ENCODE measurements at regions not wholly inside any gene's neighbourhood (a gene's known extent, or its start where the extent isn't known, plus 50 kb on each side); places are given as distances from the start of the nearest gene placed in this dataset.

- no peak for ATAC-seq
- BruUV-seq (replicated peaks), result no TSS peak
- 0 out of 4 replicates have a peak, but pooled peaks of 1 of the 2 experiments have one; percentile 43 for TF ChIP-seq ETV6 (IDR thresholded peaks at IDR 0.05; ENCODE audit: borderline replicate concordance in 1 of 2, low read depth in 2 of 2, low read length in 1 of 2)
- TF ChIP-seq ETV6 (CRISPR knock-in tag; IDR thresholded peaks at IDR 0.05; ENCODE audit: borderline replicate concordance), result no peak
- TF ChIP-seq SMC3 (conservative IDR thresholded peaks at IDR 0.05; ENCODE audit: insufficient read depth, low read depth, low read length), result no peak
- TF ChIP-seq KLF13 (tag; IDR thresholded peaks at IDR 0.05; ENCODE audit: borderline replicate concordance, low read depth), result no peak
- no peak for TF ChIP-seq TCF7L2 (IDR thresholded peaks at IDR 0.05; ENCODE audit: low read depth, low read length)
- TF ChIP-seq ZNF311 (CRISPR knock-in tag; IDR thresholded peaks at IDR 0.05), result no peak
- TF ChIP-seq SPI1 (IDR thresholded peaks at IDR 0.05; ENCODE audit: borderline replicate concordance, low read depth, low read length), result no peak
- no peak for TF ChIP-seq SMARCE1 (IDR thresholded peaks at IDR 0.05)
Measured at GRCh38 chr6:85285934-85286333, 163.9 kb upstream of the NT5E start.

More at GRCh38 chr6:85285934-85286333, 163.9 kb upstream of the NT5E start:
- H3K27me3 ChIP-seq (ENCODE audit: control insufficient read depth in 2 of 2, insufficient read depth in 2 of 2, low read length in 2 of 2), result no peaks in the 10 kb centered on the region
- no peak overlapping the region for H2AFZ ChIP-seq (ENCODE audit: low read depth, low read length)
- intact Hi-C loops (cut with micrococcal nuclease) (no loop called here), in situ Hi-C loops (cut with MboI) (no loop called here)
- H3K9ac ChIP-seq (ENCODE audit: insufficient read depth in 1 of 2, low read depth in 2 of 2, low read length in 2 of 2), result no peak overlapping the region
- no peaks in the 10 kb centered on the region for H3K4me1 ChIP-seq (replicated peaks in 1 of 2; ENCODE audit: control insufficient read depth in 2 of 2, insufficient read depth in 2 of 2, low read length in 2 of 2)
- no peak overlapping the region for H3K27ac ChIP-seq (ENCODE audit: extremely low read depth, low read depth, low read length)
- no peaks in the 10 kb centered on the region for H3K9me1 ChIP-seq (ENCODE audit: control insufficient read depth, insufficient read depth, low read length)
- H4K20me1 ChIP-seq (replicated peaks; ENCODE audit: control insufficient read depth, insufficient read depth, low read length), result no peaks in the 10 kb centered on the region
- no peak for FAIRE-seq
- H3K4me2 ChIP-seq (ENCODE audit: insufficient read depth, low read length), result no peak overlapping the region
- 3% methylated on average over 17 of the region's 22 CpGs for WGBS (ENCODE audit: insufficient coverage, low coverage, missing lambda C conversion rate)
- no peaks in the 10 kb centered on the region for H3K36me3 ChIP-seq (ENCODE audit: control insufficient read depth, insufficient read depth, low read length)
- no peaks in the 10 kb centered on the region for H3K9me3 ChIP-seq (replicated peaks; ENCODE audit: control insufficient read depth, insufficient read depth, low read depth, low read length)
- H3K79me2 ChIP-seq (ENCODE audit: control insufficient read depth, insufficient read depth, low read length), result no peaks in the 10 kb centered on the region
- ChIA-PET CTCF (ENCODE audit: low intra/inter-chr PET ratio) (no interaction called here), POLR2A (no interaction called here)
- no peak overlapping the region for H3K4me3 ChIP-seq
- DNase-seq (ENCODE audit: extremely low read depth in 1 of 4, low spot score in 3 of 4), result no peak

All from K562 (cell line).